ENCODE measurements at regions not wholly inside any gene's neighbourhood (a gene's known extent, or its start where the extent isn't known, plus 50 kb on each side); places are given as distances from the start of the nearest gene placed in this dataset.

GRCh38 chr1:184824691-184825323, 70.1 kb upstream of the EDEM3 start:
- H2AFZ ChIP-seq (ENCODE audit: low read length) = no peak overlapping the region
- no peaks in the 10 kb centered on the region for H3K36me3 ChIP-seq (ENCODE audit: low read depth, low read length)
- CTCF ChIA-PET = no interaction called here
- no peaks in the 10 kb centered on the region for H3K9me2 ChIP-seq (replicated peaks; ENCODE audit: low read length)
- POLR2A ChIA-PET (ENCODE audit: unreplicated experiment) = no interaction called here
- H3K4me2 ChIP-seq (ENCODE audit: low read length) = no peak overlapping the region
- DNase-seq (no peak), ATAC-seq (no peak)
- H3K79me2 ChIP-seq (ENCODE audit: low read length) = no peaks in the 10 kb centered on the region
- no peaks in the 10 kb centered on the region for H4K20me1 ChIP-seq (ENCODE audit: low read length)
- H3K9ac ChIP-seq (ENCODE audit: low read length) = no peak overlapping the region
- H3K4me1 ChIP-seq (ENCODE audit: insufficient read depth, low read length) = peaks cover 10% of the 10 kb centered on the region
- no peaks in the 10 kb centered on the region for H3K27me3 ChIP-seq (ENCODE audit: low read length)
- TF ChIP-seq CTCF (conservative IDR thresholded peaks at IDR 0.05; ENCODE audit: low read depth, low read length) = no peak
- no peak for TF ChIP-seq EZH2phosphoT487 (IDR thresholded peaks at IDR 0.05; ENCODE audit: borderline replicate concordance, low read length)
- no peak for TF ChIP-seq EZH2 (IDR thresholded peaks at IDR 0.05; ENCODE audit: low read length, unreplicated experiment)
- no peak overlapping the region for H3K27ac ChIP-seq (ENCODE audit: low read length)
- no peaks in the 10 kb centered on the region for H3K9me3 ChIP-seq (ENCODE audit: low read length)
- intact Hi-C loops (cut with micrococcal nuclease) = no loop called here
- H3F3A ChIP-seq (ENCODE audit: low read length, unreplicated experiment) = no peaks in the 10 kb centered on the region
- no peak overlapping the region for H3K4me3 ChIP-seq (ENCODE audit: low read length)
- BruUV-seq (replicated peaks) = no TSS peak

- Histone ChIP-seq H3K79me2 (ENCODE audit: low read length) (no peaks in the 10 kb centered on the region), H3F3A (ENCODE audit: low read length, unreplicated experiment) (no peaks in the 10 kb centered on the region), H3K9me2 (replicated peaks; ENCODE audit: low read length) (no peaks in the 10 kb centered on the region), H4K20me1 (ENCODE audit: low read length) (no peaks in the 10 kb centered on the region), H2AFZ (ENCODE audit: low read length) (no peak overlapping the region), H3K27me3 (ENCODE audit: low read length) (no peaks in the 10 kb centered on the region), H3K4me3 (ENCODE audit: low read length) (no peak overlapping the region), H3K9me3 (ENCODE audit: low read length) (no peaks in the 10 kb centered on the region), H3K4me1 (ENCODE audit: insufficient read depth, low read length) (peaks cover 7% of the 10 kb centered on the region), H3K36me3 (ENCODE audit: low read depth, low read length) (no peaks in the 10 kb centered on the region), H3K9ac (ENCODE audit: low read length) (no peak overlapping the region), H3K27ac (ENCODE audit: low read length) (no peak overlapping the region), H3K4me2 (ENCODE audit: low read length) (no peak overlapping the region)
- CTCF ChIA-PET = no interaction called here
- no peak for DNase-seq
- ATAC-seq = no peak
- intact Hi-C loops (cut with micrococcal nuclease) = no loop called here
- POLR2A ChIA-PET (ENCODE audit: unreplicated experiment) = no interaction called here
- TF ChIP-seq CTCF (conservative IDR thresholded peaks at IDR 0.05; ENCODE audit: low read depth, low read length) (no peak), EZH2 (IDR thresholded peaks at IDR 0.05; ENCODE audit: low read length, unreplicated experiment) (no peak), EZH2phosphoT487 (IDR thresholded peaks at IDR 0.05; ENCODE audit: borderline replicate concordance, low read length) (no peak)
- no TSS peak for BruUV-seq (replicated peaks)
Measured at GRCh38 chr1:184823080-184823479, 68.4 kb upstream of the EDEM3 start.

- Histone ChIP-seq H2AFZ (ENCODE audit: low read length) (no peak overlapping the region), H3K4me1 (ENCODE audit: insufficient read depth, low read length) (no peaks in the 10 kb centered on the region), H3K4me2 (ENCODE audit: low read length) (no peak overlapping the region), H3K9ac (ENCODE audit: low read length) (no peak overlapping the region), H3K9me2 (replicated peaks; ENCODE audit: low read length) (no peaks in the 10 kb centered on the region), H3K27ac (ENCODE audit: low read length) (no peak overlapping the region), H3F3A (ENCODE audit: low read length, unreplicated experiment) (no peaks in the 10 kb centered on the region), H3K36me3 (ENCODE audit: low read depth, low read length) (no peaks in the 10 kb centered on the region), H3K27me3 (ENCODE audit: low read length) (no peaks in the 10 kb centered on the region), H4K20me1 (ENCODE audit: low read length) (no peaks in the 10 kb centered on the region), H3K9me3 (ENCODE audit: low read length) (no peaks in the 10 kb centered on the region), H3K79me2 (ENCODE audit: low read length) (no peaks in the 10 kb centered on the region), H3K4me3 (ENCODE audit: low read length) (no peak overlapping the region)
- no TSS peak for BruUV-seq (replicated peaks)
- CTCF ChIA-PET = no interaction called here
- ATAC-seq = no peak
- intact Hi-C loops (cut with micrococcal nuclease) = no loop called here
- DNase-seq = no peak
- TF ChIP-seq CTCF (conservative IDR thresholded peaks at IDR 0.05; ENCODE audit: low read depth, low read length) (no peak), EZH2 (IDR thresholded peaks at IDR 0.05; ENCODE audit: low read length, unreplicated experiment) (no peak), EZH2phosphoT487 (IDR thresholded peaks at IDR 0.05; ENCODE audit: borderline replicate concordance, low read length) (no peak)
- POLR2A ChIA-PET (ENCODE audit: unreplicated experiment) = no interaction called here
Measured at GRCh38 chr1:184822267-184822666, 67.6 kb upstream of the EDEM3 start.
